WTC11 (cell line): ENCODE measurements at regions not wholly inside any gene's neighbourhood (a gene's known extent, or its start where the extent isn't known, plus 50 kb on each side); places are given as distances from the start of the nearest gene placed in this dataset.

Experiments used
- CBFB ChIP-seq: sonication (generic); formaldehyde crosslinking; IDR thresholded peaks from 2 replicates; pipeline ENCODE4 v1.8.1; 2022; ENCODE audit warnings: mild to moderate bottlenecking, low read depth, missing genetic modification reagents
- TEAD4 ChIP-seq: sonication (generic); formaldehyde crosslinking; IDR thresholded peaks from 2 replicates; pipeline ENCODE4 v1.8.0; 2022; ENCODE audit warnings: mild to moderate bottlenecking, missing genetic modification reagents
- TF ChIP-seq, protein P1 (sequence below): fragments of 200-600 bp; IDR thresholded peaks from 2 replicates; pipeline ENCODE4 v1.8.0; 2022; ENCODE audit warnings: antibody characterized with exemption

DNA sequence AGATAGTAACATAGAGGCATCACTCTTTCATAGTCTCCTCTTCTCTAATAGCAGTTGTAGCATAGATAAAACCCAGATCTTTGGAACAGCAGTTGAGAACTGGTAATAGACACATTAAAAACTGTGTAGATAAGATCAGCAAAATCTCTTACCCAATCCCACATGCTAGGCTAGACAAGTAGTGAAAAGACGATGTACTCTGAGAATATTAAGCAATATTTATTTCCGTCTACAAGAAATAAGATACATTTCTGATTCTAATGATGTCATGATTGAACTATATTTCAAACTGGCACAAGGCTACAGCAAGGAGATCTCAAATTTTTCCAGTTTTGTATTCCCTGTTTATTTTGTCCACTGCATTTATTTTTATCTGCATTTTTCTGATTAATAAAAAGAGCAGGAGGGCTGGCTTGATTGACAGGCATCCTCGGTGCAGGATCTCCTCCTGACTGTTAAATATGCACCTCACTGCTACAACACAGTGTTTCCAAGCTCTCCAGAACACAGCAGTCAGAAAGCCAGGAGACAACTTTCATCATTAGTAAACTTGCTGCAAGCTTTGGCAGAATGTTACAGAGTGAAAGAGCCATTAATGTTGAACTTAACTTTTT is 73.3 kb upstream of the ATIC start:
- no peak for TF ChIP-seq CBFB (CRISPR knock-in tag)
- TF ChIP-seq, protein P1, sequence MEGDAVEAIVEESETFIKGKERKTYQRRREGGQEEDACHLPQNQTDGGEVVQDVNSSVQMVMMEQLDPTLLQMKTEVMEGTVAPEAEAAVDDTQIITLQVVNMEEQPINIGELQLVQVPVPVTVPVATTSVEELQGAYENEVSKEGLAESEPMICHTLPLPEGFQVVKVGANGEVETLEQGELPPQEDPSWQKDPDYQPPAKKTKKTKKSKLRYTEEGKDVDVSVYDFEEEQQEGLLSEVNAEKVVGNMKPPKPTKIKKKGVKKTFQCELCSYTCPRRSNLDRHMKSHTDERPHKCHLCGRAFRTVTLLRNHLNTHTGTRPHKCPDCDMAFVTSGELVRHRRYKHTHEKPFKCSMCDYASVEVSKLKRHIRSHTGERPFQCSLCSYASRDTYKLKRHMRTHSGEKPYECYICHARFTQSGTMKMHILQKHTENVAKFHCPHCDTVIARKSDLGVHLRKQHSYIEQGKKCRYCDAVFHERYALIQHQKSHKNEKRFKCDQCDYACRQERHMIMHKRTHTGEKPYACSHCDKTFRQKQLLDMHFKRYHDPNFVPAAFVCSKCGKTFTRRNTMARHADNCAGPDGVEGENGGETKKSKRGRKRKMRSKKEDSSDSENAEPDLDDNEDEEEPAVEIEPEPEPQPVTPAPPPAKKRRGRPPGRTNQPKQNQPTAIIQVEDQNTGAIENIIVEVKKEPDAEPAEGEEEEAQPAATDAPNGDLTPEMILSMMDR, result no peak
- TF ChIP-seq TEAD4 (CRISPR knock-in tag), result no peak
